Activated naive CD4-positive, alpha-beta T cell treated with anti-CD3 and anti-CD28 coated beads, Interleukin-2, amount 50 U/mL, for 24 hours (primary cell): ENCODE measurements at regions not wholly inside any gene's neighbourhood (a gene's known extent, or its start where the extent isn't known, plus 50 kb on each side); places are given as distances from the start of the nearest gene placed in this dataset.
"Not testable (repeated sequence)": the region's sequence is repeated elsewhere in the genome, so short reads cannot be mapped to it uniquely, and the experiment has no call there.

Source experiments
- H3K27ac Mint-ChIP-seq: one replicate; pipeline ENCODE4 v1.8.0; 2021; ENCODE audit warnings: mild to moderate bottlenecking, mixed read lengths
- H3K27me3 Mint-ChIP-seq: one replicate; pipeline ENCODE4 v1.8.0; 2021; ENCODE audit warnings: mixed read lengths
- H3K36me3 Mint-ChIP-seq: one replicate; pipeline ENCODE4 v1.8.0; 2021; ENCODE audit warnings: mixed read lengths
- H3K4me1 Mint-ChIP-seq: one replicate; pipeline ENCODE4 v1.8.0; 2021; ENCODE audit warnings: mixed read lengths
- H3K4me3 Mint-ChIP-seq: one replicate; pipeline ENCODE4 v1.8.0; 2021; ENCODE audit warnings: mild to moderate bottlenecking, mixed read lengths
- H3K9me3 Mint-ChIP-seq: one replicate; pipeline ENCODE4 v1.8.0; 2021; ENCODE audit warnings: mixed read lengths

DNA sequence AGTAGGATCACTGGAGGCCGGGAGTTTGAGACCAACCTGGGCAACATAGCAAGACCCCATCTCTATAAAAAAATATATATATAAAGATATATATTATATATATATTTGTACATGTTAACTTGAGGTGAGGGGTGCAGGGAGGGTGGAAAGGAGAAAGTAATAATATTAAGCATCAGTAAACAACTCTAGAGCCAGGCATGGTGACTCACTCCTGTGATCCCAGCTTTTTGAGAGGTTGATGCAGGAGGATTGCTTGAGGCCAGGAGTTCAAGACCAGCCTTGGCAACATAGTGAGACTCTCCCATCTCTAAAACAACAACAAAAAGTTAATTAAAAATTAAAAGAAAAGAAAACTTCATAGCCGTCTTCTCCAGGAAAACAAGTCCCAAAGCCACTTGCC lies 61.7 kb upstream of the SMURF2 start:
- Mint-ChIP-seq H3K9me3 (no peaks in the 10 kb centered on the region), H3K27ac (no peak overlapping the region), H3K36me3 (no peaks in the 10 kb centered on the region), H3K4me3 (no peak overlapping the region), H3K27me3 (no peaks in the 10 kb centered on the region), H3K4me1 (no peaks in the 10 kb centered on the region)

DNA sequence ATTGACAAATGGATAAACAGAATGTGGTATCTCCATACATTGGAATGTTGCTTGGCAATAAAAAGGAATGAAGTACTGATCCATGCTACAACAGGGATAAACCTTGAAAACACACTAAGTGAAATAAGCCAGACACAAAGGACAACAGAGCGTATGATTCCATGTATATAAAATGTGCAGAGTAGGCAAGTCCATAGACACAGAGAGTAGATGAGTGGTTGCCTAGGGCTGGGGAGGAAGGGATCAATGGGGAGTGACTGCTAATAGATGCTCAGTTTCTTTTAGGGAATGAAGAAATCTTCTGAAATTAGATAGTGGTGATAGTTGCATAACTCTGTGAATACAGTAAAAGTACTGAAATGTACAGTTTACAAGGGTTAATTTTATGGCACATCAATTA lies 59.4 kb upstream of the SMURF2 start:
- not testable (repeated sequence) for H3K36me3 Mint-ChIP-seq, H3K27ac Mint-ChIP-seq, H3K4me3 Mint-ChIP-seq, H3K4me1 Mint-ChIP-seq, H3K27me3 Mint-ChIP-seq, H3K9me3 Mint-ChIP-seq

DNA sequence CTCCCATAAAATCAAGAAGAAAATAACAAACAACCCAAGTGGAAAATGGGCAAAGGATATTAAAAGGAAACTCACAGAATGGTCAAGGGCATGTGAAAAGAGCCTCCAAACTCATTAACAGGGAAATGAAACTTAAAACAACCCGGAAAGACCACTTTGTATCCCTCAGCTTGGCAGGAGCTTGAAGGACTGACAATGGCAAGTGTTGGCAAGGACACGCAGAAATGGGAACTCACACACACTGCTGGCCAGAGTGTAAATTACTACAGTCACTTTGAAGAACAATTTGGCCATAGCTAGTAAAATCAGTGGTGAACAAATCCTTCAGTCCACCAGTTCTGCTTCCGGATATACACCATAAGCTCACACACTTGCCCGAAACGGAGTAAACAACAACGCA lies 58.1 kb upstream of the SMURF2 start:
- not testable (repeated sequence) for H3K36me3 Mint-ChIP-seq, H3K4me1 Mint-ChIP-seq, H3K27ac Mint-ChIP-seq, H3K27me3 Mint-ChIP-seq, H3K4me3 Mint-ChIP-seq, H3K9me3 Mint-ChIP-seq

DNA sequence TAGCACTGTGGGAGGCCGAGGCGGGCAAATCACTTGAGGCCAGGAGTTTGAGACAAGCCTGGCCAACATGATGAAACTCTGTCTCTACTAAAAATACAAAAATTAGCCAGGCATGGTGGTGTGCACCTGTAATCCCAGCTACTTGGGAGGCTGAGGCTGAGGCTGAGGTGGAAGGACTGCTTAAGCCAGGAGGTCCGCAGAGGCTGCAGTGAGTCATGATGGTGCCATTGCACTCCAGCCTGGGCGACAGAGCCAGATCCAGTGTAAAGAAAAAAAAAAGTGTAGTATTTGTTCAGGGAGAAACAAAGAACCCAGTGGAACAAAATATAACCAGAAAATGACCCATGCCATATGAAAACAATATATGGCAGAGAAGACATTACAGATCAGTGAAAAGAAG lies 57.4 kb upstream of the SMURF2 start:
- H3K27ac Mint-ChIP-seq, H3K27me3 Mint-ChIP-seq, H3K36me3 Mint-ChIP-seq: not testable (repeated sequence)

DNA sequence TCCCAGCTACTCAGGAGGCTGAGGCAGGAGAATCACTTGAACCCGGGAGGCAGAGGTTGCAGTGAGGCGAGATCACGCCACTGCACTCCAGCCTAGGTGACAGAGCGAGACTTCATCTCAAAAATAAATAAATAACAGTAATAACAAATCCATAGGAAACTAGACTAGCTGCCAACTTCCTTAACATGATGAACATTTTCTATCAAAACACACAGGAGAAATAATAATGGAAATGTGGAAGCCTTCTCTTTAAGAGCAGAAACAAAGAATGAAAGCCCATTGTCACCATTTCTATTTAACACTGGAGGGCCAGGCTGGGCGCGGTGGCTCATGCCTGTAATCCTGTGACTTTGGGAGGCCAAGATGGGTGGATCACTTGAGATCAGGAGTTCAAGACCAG lies 56.7 kb upstream of the SMURF2 start:
- H3K4me3 Mint-ChIP-seq, H3K9me3 Mint-ChIP-seq, H3K27ac Mint-ChIP-seq, H3K27me3 Mint-ChIP-seq, H3K4me1 Mint-ChIP-seq, H3K36me3 Mint-ChIP-seq: not testable (repeated sequence)

More for the DNA sequence above, 57.4 kb upstream of the SMURF2 start:
- H3K4me3 Mint-ChIP-seq, H3K4me1 Mint-ChIP-seq, H3K9me3 Mint-ChIP-seq: not testable (repeated sequence)

DNA sequence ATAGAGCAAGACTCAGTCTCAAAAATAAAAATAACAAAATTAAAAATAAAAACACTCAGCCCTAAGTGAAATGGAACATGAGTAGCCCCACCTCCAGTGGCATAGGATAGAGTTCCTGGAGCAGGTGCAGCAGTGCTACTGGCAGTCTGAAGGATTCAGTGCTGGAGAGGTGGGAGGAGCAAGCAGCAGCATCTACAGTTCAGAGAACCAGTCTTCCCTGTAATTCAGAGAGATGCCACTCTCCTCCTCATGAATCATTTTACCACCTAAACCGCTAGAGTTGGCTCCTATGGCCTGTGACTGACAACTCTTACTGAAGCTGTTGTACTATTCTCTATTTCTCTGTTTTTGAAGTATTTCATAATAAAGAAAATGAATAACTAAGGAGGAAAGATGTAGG lies 56.0 kb upstream of the SMURF2 start:
- Mint-ChIP-seq H3K36me3 (no peaks in the 10 kb centered on the region), H3K4me1 (peaks cover 16% of the 10 kb centered on the region)

DNA sequence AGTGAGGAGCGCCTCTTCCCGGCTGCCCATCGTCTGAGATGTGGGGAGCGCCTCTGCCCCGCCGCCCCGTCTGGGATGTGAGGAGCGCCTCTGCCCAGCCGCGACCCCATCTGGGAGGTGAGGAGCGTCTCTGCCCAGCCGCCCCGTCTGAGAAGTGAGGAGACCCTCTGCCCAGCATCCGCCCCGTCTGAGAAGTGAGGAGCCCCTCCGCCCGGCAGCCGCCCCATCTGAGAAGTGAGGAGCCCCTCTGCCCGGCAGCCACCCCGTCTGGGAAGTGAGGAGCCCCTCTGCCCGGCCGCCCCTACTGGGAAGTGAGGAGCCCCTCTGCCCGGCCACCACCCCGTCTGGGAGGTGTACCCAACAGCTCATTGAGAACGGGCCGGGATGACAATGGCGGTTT lies 54.4 kb upstream of the SMURF2 start:
- H3K4me3 Mint-ChIP-seq, H3K27me3 Mint-ChIP-seq, H3K36me3 Mint-ChIP-seq, H3K27ac Mint-ChIP-seq, H3K9me3 Mint-ChIP-seq: not testable (repeated sequence)
- H3K4me1 Mint-ChIP-seq: peaks cover 29% of the 10 kb centered on the region

More for the DNA sequence above, 56.0 kb upstream of the SMURF2 start:
- no peaks in the 10 kb centered on the region for H3K27me3 Mint-ChIP-seq
- H3K27ac Mint-ChIP-seq: no peak overlapping the region
- H3K9me3 Mint-ChIP-seq: no peaks in the 10 kb centered on the region
- no peak overlapping the region for H3K4me3 Mint-ChIP-seq

DNA sequence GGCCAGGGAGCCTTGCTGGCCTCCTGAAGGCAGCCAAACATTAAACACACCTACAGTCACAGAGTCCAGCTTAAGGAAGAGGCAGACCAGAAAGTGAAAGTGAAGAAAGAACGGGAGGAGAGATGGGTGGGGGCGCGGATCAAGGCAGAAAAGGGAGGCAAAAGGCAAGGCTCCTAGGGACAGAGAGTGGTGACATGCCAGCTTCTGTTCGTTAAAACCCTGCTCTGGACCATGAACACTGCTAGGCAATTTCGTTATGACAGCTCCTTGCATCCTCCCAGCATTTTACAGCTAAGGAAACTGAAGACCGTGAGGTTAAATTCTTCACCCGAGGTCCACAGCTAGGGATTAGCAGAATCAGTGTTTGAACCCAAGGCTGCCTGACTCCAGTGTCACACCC lies 51.7 kb upstream of the SMURF2 start:
- not testable (repeated sequence) for H3K36me3 Mint-ChIP-seq, H3K27me3 Mint-ChIP-seq, H3K9me3 Mint-ChIP-seq
- Mint-ChIP-seq H3K27ac (peak overlapping the region; percentile 89), H3K4me3 (peak overlapping the region; percentile 83), H3K4me1 (peaks cover 50% of the 10 kb centered on the region)

DNA sequence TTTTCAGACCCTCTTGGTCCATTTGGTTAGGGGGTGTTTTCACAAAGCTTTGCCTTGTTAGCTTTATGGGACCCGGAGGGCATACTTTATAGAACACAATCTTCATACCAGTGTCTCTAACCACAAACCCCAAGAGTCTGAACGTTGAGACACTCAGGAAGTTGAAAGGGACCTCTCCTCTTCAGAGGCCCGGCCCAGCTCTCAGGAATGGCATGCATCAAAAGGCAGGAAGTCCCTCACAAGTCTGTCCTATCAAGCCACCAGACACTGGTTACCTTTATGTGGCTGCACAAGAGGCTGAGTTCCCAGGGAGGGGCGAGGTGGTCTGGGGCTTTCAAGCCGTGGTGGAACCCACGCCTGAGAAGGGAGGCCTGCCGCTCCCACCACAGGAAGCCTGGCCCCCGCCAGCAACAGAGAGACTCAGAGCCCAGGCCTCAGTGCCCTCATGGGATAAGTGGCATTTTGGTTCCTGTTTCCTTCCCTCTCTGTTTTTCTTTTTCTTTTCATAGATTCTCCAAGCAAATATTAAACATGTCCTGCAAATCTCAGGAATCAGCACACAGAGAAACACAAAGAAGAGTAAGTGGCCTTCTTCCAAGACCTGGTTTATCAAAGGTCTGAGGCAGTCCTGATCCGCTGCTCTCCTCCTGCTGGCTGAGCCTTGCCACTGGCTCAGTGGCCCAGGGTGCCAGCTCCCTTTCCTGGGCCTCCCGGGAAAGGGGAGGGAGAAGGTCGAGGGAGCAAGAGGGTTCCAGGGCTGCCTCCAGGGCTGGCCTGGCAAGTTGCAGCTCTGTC lies 50.6 kb upstream of the SMURF2 start:
- peak overlapping the region; percentile 91 for H3K27ac Mint-ChIP-seq
- H3K27me3 Mint-ChIP-seq, H3K36me3 Mint-ChIP-seq, H3K9me3 Mint-ChIP-seq: not testable (repeated sequence)
- peaks cover 57% of the 10 kb centered on the region for H3K4me1 Mint-ChIP-seq
- H3K4me3 Mint-ChIP-seq: peak overlapping the region; percentile 83
